ENCODE measurements at regions not wholly inside any gene's neighbourhood (a gene's known extent, or its start where the extent isn't known, plus 50 kb on each side); places are given as distances from the start of the nearest gene placed in this dataset.
"Not testable (repeated sequence)": the region's sequence is repeated elsewhere in the genome, so short reads cannot be mapped to it uniquely, and the experiment has no call there.

- not testable (repeated sequence) for TF ChIP-seq CTCF (conservative IDR thresholded peaks at IDR 0.05; ENCODE audit: low read length); EZH2phosphoT487 (IDR thresholded peaks at IDR 0.05; ENCODE audit: borderline replicate concordance)
These were observed 253.7 kb downstream of the ISL1 start for GRCh38 chr5:51636973-51637372.

All from Loucy (cell line).